IPS-15b (cell line): ENCODE measurements at regions not wholly inside any gene's neighbourhood (a gene's known extent, or its start where the extent isn't known, plus 50 kb on each side); places are given as distances from the start of the nearest gene placed in this dataset.
A peak's percentile ranks its signal among the peaks of the same experiment; 100 is the strongest.

Experiments used
- H3K27me3 ChIP-seq: one replicate; pipeline ENCODE4 v1.6.1; 2013; ENCODE audit warnings: low read length; ENCODE audit not compliant: control insufficient read depth, insufficient read depth
- H3K36me3 ChIP-seq: one replicate; pipeline ENCODE4 v1.6.1; 2013; ENCODE audit warnings: low read length; ENCODE audit not compliant: control insufficient read depth, insufficient read depth
- H3K4me1 ChIP-seq: one replicate; pipeline ENCODE4 v1.6.1; 2013; ENCODE audit warnings: mild to moderate bottlenecking, low read length; ENCODE audit not compliant: control insufficient read depth, insufficient read depth
- H3K4me3 ChIP-seq: one replicate; pipeline ENCODE4 v1.5.1; 2013; ENCODE audit warnings: low read depth, low read length
- H3K9ac ChIP-seq: one replicate; pipeline ENCODE4 v1.6.1; 2013; ENCODE audit warnings: low read depth, mild to moderate bottlenecking, low read length
- H3K9me3 ChIP-seq: one replicate; pipeline ENCODE4 v1.6.1; 2013; ENCODE audit warnings: mild to moderate bottlenecking, low read length; ENCODE audit not compliant: control insufficient read depth, insufficient read depth

GRCh38 chr4:3343358-3343757 lies 50.5 kb downstream of the RGS12 start:
- Histone ChIP-seq H3K36me3 (no peaks in the 10 kb centered on the region), H3K9me3 (no peaks in the 10 kb centered on the region), H3K4me3 (no peak overlapping the region), H3K4me1 (peaks cover 9% of the 10 kb centered on the region), H3K27me3 (no peaks in the 10 kb centered on the region), H3K9ac (no peak overlapping the region)

- H3K9me3 ChIP-seq, result no peaks in the 10 kb centered on the region
These were observed 51.3 kb downstream of the RGS12 start for GRCh38 chr4:3344104-3344503.

GRCh38 chr4:3344596-3344995 lies 51.8 kb downstream of the RGS12 start:
- H3K9me3 ChIP-seq, result no peaks in the 10 kb centered on the region
- H3K36me3 ChIP-seq, result no peaks in the 10 kb centered on the region
- no peak overlapping the region for H3K4me3 ChIP-seq
- no peak overlapping the region for H3K9ac ChIP-seq
- H3K27me3 ChIP-seq, result no peaks in the 10 kb centered on the region
- H3K4me1 ChIP-seq, result peaks cover 13% of the 10 kb centered on the region

More at GRCh38 chr4:3344104-3344503, 51.3 kb downstream of the RGS12 start:
- Histone ChIP-seq H3K4me1 (peaks cover 13% of the 10 kb centered on the region), H3K36me3 (no peaks in the 10 kb centered on the region), H3K4me3 (no peak overlapping the region), H3K27me3 (no peaks in the 10 kb centered on the region), H3K9ac (no peak overlapping the region)

GRCh38 chr4:3345384-3345783 lies 52.6 kb downstream of the RGS12 start:
- no peaks in the 10 kb centered on the region for H3K9me3 ChIP-seq
- H3K4me1 ChIP-seq, result peaks cover 13% of the 10 kb centered on the region
- H3K36me3 ChIP-seq, result no peaks in the 10 kb centered on the region
- no peak overlapping the region for H3K9ac ChIP-seq
- H3K27me3 ChIP-seq, result no peaks in the 10 kb centered on the region
- H3K4me3 ChIP-seq, result no peak overlapping the region

- no peaks in the 10 kb centered on the region for H3K9me3 ChIP-seq
- no peaks in the 10 kb centered on the region for H3K36me3 ChIP-seq
- peaks cover 13% of the 10 kb centered on the region for H3K4me1 ChIP-seq
- H3K4me3 ChIP-seq, result no peak overlapping the region
- H3K9ac ChIP-seq, result no peak overlapping the region
- H3K27me3 ChIP-seq, result no peaks in the 10 kb centered on the region
These were observed 53.3 kb downstream of the RGS12 start for GRCh38 chr4:3346146-3346545.

- Histone ChIP-seq H3K9me3 (no peaks in the 10 kb centered on the region), H3K9ac (no peak overlapping the region), H3K4me1 (peaks cover 7% of the 10 kb centered on the region), H3K4me3 (no peak overlapping the region), H3K27me3 (no peaks in the 10 kb centered on the region), H3K36me3 (no peaks in the 10 kb centered on the region)
These were observed 55.0 kb downstream of the RGS12 start for GRCh38 chr4:3347871-3348270.

GRCh38 chr4:3348621-3349020 lies 55.8 kb downstream of the RGS12 start:
- H3K9me3 ChIP-seq, result no peaks in the 10 kb centered on the region
- no peaks in the 10 kb centered on the region for H3K27me3 ChIP-seq
- H3K9ac ChIP-seq, result peak overlapping the region; percentile 4
- no peak overlapping the region for H3K4me3 ChIP-seq
- H3K36me3 ChIP-seq, result no peaks in the 10 kb centered on the region
- peaks cover 7% of the 10 kb centered on the region for H3K4me1 ChIP-seq

GRCh38 chr4:3349116-3349515 lies 56.3 kb downstream of the RGS12 start:
- Histone ChIP-seq H3K9me3 (no peaks in the 10 kb centered on the region), H3K36me3 (no peaks in the 10 kb centered on the region), H3K4me1 (peaks cover 7% of the 10 kb centered on the region)

GRCh38 chr4:3351997-3352396 lies 59.2 kb downstream of the RGS12 start:
- Histone ChIP-seq H3K36me3 (no peaks in the 10 kb centered on the region), H3K9ac (no peak overlapping the region), H3K9me3 (no peaks in the 10 kb centered on the region), H3K4me3 (no peak overlapping the region), H3K4me1 (peaks cover 7% of the 10 kb centered on the region), H3K27me3 (no peaks in the 10 kb centered on the region)

More at GRCh38 chr4:3349116-3349515, 56.3 kb downstream of the RGS12 start:
- Histone ChIP-seq H3K27me3 (no peaks in the 10 kb centered on the region), H3K4me3 (no peak overlapping the region), H3K9ac (no peak overlapping the region)

GRCh38 chr4:3352505-3352904 lies 59.7 kb downstream of the RGS12 start:
- Histone ChIP-seq H3K9me3 (no peaks in the 10 kb centered on the region), H3K36me3 (no peaks in the 10 kb centered on the region), H3K27me3 (no peaks in the 10 kb centered on the region), H3K9ac (no peak overlapping the region), H3K4me3 (no peak overlapping the region), H3K4me1 (peaks cover 7% of the 10 kb centered on the region)

- Histone ChIP-seq H3K4me3 (no peak overlapping the region), H3K9ac (no peak overlapping the region), H3K27me3 (no peaks in the 10 kb centered on the region), H3K36me3 (no peaks in the 10 kb centered on the region), H3K9me3 (no peaks in the 10 kb centered on the region), H3K4me1 (peaks cover 7% of the 10 kb centered on the region)
These were observed 60.2 kb downstream of the RGS12 start for GRCh38 chr4:3352941-3353594.

- H3K36me3 ChIP-seq, result no peaks in the 10 kb centered on the region
- no peaks in the 10 kb centered on the region for H3K27me3 ChIP-seq
- H3K9ac ChIP-seq, result no peak overlapping the region
- no peaks in the 10 kb centered on the region for H3K9me3 ChIP-seq
- no peaks in the 10 kb centered on the region for H3K4me1 ChIP-seq
- no peak overlapping the region for H3K4me3 ChIP-seq
These were observed 61.1 kb downstream of the RGS12 start for GRCh38 chr4:3353752-3354454.
